ENCODE measurements at regions not wholly inside any gene's neighbourhood (a gene's known extent, or its start where the extent isn't known, plus 50 kb on each side); places are given as distances from the start of the nearest gene placed in this dataset.

DNA sequence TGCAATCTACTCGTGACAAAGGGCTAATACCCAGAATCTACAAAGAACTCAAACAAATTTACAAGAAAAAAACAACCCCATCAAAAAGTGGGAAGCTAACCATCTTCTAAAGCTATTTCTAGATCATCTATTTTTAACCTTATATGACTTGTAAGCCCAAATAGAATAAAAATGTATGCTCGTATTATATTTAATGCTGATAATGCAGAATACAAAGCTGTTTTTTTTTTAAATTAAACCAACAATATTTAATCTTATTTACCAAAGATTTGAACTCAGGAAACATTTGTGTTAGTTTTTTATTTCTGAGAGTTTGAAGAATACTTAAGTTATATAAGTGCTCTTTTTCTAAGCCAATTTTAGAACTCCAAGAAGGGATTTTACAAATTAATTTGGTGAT, 652.1 kb downstream of the LRRC70 start:
- no peak for ATAC-seq
- DNase-seq (ENCODE audit: low spot score): no peak
- POLR2A ChIA-PET: no interaction called here
- no peaks in the 10 kb centered on the region for H3K9me3 Mint-ChIP-seq
- no peaks in the 10 kb centered on the region for H3K36me3 Mint-ChIP-seq
- H3K27me3 Mint-ChIP-seq (ENCODE audit: low read depth): no peaks in the 10 kb centered on the region
- peaks cover 6% of the 10 kb centered on the region for H3K4me1 Mint-ChIP-seq
- CTCF ChIA-PET: no interaction called here
- no peak for TF ChIP-seq NFATC4 (CRISPR knock-in tag; IDR thresholded peaks at IDR 0.05)
- TF ChIP-seq HMGA2 (CRISPR knock-in tag; IDR thresholded peaks at IDR 0.05): no peak
- TF ChIP-seq, protein P1, sequence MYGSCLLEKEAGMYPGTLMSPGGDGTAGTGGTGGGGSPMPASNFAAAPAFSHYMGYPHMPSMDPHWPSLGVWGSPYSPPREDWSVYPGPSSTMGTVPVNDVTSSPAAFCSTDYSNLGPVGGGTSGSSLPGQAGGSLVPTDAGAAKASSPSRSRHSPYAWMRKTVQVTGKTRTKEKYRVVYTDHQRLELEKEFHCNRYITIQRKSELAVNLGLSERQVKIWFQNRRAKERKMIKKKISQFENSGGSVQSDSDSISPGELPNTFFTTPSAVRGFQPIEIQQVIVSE (CRISPR knock-in tag; IDR thresholded peaks at IDR 0.05; ENCODE audit: borderline replicate concordance): no peak
- H3K4me3 Mint-ChIP-seq: no peak overlapping the region
- H3K27ac Mint-ChIP-seq: no peak overlapping the region

DNA sequence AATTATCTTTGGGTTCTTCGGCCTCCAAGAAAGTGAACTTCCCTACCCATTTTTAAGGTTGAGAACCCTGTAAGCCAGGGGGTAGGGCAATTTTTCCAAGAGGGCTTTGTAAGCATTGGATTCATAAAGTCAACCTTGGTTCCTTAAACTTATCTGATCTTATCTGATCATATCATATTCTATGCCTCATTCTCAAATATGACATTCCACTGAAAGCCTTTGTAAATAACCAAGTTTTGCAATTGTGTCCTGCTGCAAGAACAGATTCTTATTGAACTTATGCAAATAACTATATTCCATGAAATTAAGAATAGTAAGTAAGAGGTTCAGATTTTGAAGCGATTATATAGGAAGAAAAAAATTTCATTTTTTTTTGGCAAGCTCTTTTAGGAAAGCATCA, 649.5 kb downstream of the LRRC70 start:
- no peaks in the 10 kb centered on the region for H3K27me3 Mint-ChIP-seq (ENCODE audit: low read depth)
- no peak for ATAC-seq

More for the DNA sequence above, 649.5 kb downstream of the LRRC70 start:
- Mint-ChIP-seq H3K27ac (no peak overlapping the region), H3K4me1 (no peaks in the 10 kb centered on the region; the same call in 1 of the 2 replicates), H3K36me3 (no peaks in the 10 kb centered on the region), H3K9me3 (no peaks in the 10 kb centered on the region), H3K4me3 (no peak overlapping the region)
- POLR2A ChIA-PET: no interaction called here
- DNase-seq (ENCODE audit: low spot score): no peak
- TF ChIP-seq, protein P2, sequence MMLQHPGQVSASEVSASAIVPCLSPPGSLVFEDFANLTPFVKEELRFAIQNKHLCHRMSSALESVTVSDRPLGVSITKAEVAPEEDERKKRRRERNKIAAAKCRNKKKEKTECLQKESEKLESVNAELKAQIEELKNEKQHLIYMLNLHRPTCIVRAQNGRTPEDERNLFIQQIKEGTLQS (CRISPR knock-in tag; conservative IDR thresholded peaks at IDR 0.05): no peak
- TF ChIP-seq, protein P3, sequence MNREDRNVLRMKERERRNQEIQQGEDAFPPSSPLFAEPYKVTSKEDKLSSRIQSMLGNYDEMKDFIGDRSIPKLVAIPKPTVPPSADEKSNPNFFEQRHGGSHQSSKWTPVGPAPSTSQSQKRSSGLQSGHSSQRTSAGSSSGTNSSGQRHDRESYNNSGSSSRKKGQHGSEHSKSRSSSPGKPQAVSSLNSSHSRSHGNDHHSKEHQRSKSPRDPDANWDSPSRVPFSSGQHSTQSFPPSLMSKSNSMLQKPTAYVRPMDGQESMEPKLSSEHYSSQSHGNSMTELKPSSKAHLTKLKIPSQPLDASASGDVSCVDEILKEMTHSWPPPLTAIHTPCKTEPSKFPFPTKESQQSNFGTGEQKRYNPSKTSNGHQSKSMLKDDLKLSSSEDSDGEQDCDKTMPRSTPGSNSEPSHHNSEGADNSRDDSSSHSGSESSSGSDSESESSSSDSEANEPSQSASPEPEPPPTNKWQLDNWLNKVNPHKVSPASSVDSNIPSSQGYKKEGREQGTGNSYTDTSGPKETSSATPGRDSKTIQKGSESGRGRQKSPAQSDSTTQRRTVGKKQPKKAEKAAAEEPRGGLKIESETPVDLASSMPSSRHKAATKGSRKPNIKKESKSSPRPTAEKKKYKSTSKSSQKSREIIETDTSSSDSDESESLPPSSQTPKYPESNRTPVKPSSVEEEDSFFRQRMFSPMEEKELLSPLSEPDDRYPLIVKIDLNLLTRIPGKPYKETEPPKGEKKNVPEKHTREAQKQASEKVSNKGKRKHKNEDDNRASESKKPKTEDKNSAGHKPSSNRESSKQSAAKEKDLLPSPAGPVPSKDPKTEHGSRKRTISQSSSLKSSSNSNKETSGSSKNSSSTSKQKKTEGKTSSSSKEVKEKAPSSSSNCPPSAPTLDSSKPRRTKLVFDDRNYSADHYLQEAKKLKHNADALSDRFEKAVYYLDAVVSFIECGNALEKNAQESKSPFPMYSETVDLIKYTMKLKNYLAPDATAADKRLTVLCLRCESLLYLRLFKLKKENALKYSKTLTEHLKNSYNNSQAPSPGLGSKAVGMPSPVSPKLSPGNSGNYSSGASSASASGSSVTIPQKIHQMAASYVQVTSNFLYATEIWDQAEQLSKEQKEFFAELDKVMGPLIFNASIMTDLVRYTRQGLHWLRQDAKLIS (CRISPR knock-in tag; IDR thresholded peaks at IDR 0.05; ENCODE audit: borderline replicate concordance): no peak
- TF ChIP-seq, protein P4, sequence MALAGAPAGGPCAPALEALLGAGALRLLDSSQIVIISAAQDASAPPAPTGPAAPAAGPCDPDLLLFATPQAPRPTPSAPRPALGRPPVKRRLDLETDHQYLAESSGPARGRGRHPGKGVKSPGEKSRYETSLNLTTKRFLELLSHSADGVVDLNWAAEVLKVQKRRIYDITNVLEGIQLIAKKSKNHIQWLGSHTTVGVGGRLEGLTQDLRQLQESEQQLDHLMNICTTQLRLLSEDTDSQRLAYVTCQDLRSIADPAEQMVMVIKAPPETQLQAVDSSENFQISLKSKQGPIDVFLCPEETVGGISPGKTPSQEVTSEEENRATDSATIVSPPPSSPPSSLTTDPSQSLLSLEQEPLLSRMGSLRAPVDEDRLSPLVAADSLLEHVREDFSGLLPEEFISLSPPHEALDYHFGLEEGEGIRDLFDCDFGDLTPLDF (CRISPR knock-in tag; IDR thresholded peaks at IDR 0.05): no peak
- TF ChIP-seq, protein P5, sequence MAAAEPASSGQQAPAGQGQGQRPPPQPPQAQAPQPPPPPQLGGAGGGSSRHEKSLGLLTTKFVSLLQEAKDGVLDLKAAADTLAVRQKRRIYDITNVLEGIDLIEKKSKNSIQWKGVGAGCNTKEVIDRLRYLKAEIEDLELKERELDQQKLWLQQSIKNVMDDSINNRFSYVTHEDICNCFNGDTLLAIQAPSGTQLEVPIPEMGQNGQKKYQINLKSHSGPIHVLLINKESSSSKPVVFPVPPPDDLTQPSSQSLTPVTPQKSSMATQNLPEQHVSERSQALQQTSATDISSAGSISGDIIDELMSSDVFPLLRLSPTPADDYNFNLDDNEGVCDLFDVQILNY (CRISPR knock-in tag; IDR thresholded peaks at IDR 0.05): no peak
- TF ChIP-seq, protein P6, sequence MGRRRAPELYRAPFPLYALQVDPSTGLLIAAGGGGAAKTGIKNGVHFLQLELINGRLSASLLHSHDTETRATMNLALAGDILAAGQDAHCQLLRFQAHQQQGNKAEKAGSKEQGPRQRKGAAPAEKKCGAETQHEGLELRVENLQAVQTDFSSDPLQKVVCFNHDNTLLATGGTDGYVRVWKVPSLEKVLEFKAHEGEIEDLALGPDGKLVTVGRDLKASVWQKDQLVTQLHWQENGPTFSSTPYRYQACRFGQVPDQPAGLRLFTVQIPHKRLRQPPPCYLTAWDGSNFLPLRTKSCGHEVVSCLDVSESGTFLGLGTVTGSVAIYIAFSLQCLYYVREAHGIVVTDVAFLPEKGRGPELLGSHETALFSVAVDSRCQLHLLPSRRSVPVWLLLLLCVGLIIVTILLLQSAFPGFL (CRISPR knock-in tag; IDR thresholded peaks at IDR 0.05; ENCODE audit: borderline replicate concordance): no peak
- TF ChIP-seq, protein P7, sequence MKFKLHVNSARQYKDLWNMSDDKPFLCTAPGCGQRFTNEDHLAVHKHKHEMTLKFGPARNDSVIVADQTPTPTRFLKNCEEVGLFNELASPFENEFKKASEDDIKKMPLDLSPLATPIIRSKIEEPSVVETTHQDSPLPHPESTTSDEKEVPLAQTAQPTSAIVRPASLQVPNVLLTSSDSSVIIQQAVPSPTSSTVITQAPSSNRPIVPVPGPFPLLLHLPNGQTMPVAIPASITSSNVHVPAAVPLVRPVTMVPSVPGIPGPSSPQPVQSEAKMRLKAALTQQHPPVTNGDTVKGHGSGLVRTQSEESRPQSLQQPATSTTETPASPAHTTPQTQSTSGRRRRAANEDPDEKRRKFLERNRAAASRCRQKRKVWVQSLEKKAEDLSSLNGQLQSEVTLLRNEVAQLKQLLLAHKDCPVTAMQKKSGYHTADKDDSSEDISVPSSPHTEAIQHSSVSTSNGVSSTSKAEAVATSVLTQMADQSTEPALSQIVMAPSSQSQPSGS (CRISPR knock-in tag; IDR thresholded peaks at IDR 0.05; ENCODE audit: borderline replicate concordance, low read depth): no peak
- no peak for TF ChIP-seq GTF2I (CRISPR knock-in tag; conservative IDR thresholded peaks at IDR 0.05)
- CTCF ChIA-PET: no interaction called here
